HG03439 (cell line): ENCODE measurements at regions not wholly inside any gene's neighbourhood (a gene's known extent, or its start where the extent isn't known, plus 50 kb on each side); places are given as distances from the start of the nearest gene placed in this dataset.
A peak's percentile ranks its signal among the peaks of the same experiment; 100 is the strongest.
"Not testable (repeated sequence)": the region's sequence is repeated elsewhere in the genome, so short reads cannot be mapped to it uniquely, and the experiment has no call there.

Source experiments
- ATAC-seq: cut with Tn5 transposase; IDR thresholded peaks from one replicate; pipeline ENCODE4 v1.9.1; 2021; ENCODE audit warnings: mild to moderate bottlenecking, moderate library complexity; ENCODE audit not compliant: unreplicated experiment

DNA sequence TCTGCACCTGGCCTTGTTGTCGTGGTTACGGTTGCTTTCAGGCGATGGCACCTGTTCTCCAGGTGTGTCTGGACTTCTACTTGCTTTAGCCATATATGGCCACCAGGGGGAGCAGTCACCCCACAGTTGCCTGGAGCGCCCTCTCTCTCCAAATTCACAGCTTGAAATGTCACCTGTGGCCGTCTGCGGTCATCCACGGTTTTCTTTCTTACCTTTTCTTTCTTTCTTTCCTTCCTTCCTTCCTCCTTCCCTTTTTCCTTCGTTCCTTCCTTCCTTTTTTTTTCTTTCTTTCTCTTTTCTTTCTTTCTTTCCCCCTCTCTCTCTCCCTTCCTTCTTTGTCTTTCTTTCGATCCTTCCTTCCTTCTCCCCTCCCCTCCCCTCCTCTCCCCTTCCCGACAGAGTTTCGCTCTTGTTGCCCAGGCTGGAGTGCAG, 150.5 kb upstream of the VKORC1L1 start:
- no peak for ATAC-seq

DNA sequence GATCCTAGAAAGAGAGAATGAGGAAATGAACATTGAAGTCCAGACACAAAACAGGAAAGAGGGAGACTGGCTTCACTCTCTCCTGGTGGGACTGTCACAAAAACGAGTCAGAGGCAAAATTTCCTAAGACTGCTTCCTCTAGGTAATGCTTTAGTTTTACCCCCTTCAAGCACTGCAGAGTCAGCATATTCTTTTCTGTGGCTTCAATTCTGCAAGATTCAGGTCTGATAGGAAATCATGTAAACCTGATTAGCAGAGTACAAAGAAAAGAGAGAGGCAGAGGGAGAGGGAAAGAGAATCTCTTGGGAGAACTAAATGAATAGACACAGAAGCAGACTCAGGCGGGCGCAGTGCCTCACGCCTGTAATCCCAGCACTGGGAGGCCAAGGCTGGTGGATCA, 145.7 kb upstream of the VKORC1L1 start:
- not testable (repeated sequence) for ATAC-seq

DNA sequence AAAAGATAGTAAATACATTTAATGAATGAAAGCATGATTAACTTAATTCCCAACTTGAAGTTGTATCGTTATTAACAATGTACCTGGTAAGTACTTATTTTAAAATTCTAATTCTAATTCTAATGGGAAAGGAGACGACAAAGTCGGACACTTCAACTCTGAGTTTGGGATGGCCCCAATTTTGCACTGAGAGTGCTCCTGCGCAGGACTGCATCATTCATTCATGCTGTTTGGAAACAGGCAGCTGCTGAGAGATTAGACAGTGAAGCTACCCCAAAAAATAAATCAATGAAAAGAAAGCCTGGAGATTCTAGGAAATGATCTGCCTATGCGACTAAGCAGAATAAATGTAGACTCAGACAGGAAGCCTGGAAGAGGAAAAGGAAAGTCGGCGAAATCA, 141.7 kb upstream of the VKORC1L1 start:
- no peak for ATAC-seq

DNA sequence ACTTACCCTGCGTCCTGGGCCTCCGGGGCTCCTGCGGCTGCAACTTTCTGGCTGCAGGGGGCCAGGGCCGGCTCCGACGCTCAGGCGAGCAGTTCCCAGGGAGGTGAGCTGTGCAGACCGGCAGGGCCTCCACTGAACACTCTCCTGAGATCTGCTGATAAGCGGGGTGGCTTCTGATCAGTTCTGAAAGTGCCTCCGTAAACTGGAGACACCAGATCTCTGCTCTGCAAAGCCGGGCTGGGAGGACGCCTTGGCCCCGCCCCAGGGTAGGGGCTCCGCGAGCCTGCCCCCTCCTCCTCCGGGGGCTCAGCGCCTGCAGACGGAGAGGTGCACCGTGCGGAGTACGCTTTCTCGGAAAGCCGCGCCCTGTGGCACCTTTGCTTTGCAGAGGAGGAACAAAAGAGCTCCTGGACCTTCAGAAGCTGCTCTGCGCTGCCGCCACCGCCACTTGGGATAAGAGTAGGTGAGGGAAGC, 141.3 kb upstream of the VKORC1L1 start:
- no peak for ATAC-seq

DNA sequence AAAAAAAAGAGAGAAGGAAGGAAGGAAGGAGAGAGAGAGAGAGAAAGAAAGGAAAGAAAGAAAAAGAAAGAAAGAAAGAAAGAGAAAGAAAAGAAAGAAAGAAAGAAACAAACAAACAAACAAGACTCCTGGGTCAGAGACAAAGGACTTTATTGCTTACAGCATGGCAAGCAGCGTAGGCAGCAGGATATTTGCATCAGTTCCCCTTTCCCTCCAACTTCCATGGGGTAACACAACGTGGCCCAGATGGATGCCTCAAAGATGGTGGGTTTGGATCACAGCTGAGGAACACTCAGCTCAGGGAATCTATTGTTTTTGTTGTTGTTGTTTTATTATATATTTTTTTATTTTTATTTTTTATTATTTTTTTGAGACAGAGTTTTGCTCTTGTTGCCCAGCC, 128.5 kb upstream of the VKORC1L1 start:
- no peak for ATAC-seq

DNA sequence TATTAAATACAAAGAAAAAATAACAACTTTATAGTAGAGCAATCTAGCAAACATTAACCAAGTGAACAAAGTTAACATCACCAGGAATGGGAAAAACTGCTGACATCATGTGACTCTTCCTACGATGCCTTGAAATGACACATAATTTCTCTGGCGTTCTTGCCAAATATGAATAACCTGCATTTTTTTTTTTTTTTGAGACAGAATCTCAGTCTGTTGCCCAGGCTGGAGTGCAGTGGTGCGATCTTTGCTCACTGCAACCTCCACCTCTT, 126.5 kb upstream of the VKORC1L1 start:
- no peak for ATAC-seq

DNA sequence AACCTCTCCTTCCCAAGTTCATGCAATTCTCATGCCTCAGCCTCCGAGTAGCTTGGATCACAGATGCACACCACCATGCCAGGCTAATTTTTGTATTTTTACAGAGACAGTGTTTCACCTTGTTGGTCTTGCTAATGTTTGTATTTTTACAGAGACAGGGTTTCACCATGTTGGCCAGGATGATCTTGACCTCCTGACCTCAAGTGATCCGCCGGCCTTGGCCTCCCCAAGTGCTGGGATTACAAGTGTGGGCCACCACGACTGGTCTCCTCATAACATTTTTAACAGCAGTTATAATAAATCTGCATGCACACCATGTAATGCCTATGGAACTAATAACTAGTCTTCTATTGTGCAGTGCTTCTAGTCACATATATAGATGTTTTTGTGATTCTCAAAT, 123.8 kb upstream of the VKORC1L1 start:
- no peak for ATAC-seq

DNA sequence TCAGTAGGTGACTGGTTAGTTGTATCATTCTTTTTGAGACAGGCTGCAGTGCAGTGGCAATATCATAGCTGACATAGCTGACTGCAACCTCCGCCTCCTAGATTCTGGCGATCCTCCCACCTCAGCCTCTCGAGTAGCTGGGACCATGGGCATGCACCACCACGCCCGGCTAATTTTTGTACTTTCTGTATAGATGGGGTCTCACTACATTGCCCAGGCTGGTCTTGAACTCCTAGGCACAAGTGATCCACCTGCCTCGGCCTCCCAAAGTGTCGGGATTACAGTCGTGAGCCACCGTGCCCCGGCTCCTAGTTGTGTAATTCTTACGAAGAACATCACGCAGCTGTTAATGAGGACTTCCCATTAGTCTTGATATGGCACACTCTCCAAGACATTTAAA, 123.4 kb upstream of the VKORC1L1 start:
- ATAC-seq = no peak

DNA sequence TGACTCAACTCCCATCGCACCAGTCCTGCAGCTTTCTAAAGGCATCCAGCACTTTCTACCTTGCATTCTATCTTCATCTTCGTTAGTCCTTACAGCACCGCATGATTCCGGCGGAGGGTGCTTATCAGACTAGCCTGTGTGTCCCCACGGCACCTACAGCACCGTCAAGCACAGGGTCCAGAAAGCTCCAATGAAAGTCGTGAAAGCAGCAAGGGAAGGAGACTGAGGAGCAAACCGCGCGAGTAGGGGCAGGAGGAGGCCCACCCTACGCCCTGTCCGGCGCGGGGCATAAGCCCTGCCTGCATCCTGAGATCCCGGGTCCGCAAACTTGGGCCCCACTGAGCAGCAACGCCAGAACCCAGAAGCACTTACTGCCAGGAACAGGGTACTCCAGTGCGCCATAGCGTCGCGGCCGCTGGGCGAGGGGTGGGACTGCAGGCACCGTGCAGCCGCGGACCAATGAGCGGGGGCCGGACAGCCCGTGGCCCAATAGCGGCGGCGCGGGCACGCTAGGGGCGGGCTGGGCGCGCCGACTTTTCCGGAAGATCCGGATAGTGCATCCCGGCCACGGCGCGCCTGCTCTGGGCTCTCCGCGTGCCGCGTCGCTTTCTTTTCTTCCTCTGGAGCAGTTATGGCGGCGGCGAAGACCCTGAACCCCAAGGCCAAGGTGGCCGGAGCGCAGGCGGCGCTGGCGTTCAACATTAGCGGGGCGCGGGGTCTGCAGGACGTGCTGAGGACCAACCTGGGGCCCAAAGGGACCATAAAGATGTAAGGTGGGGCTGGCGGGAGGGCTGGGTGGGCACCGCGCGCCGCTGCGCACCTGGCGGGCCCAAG, 122.1 kb upstream of the VKORC1L1 start:
- ATAC-seq = peak; percentile 96

DNA sequence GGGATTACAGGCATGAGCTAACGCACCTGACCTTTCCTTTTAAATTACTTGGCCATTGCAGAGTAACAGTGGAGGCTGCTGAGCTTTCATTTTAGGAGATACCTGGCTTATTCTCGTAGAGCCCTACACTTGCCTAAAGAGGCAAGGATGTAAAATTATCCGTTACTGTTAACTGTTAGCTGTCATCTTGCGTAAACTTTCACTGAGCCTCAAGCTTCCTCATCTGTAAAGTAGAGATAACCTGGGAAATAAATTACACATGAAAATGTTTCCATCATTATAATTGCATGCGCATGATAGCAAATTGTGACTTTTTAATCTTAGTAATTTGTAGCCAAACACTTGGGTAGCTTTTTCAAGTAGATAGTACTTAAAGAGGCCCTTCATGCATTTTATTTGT, 118.8 kb upstream of the VKORC1L1 start:
- not testable (repeated sequence) for ATAC-seq

DNA sequence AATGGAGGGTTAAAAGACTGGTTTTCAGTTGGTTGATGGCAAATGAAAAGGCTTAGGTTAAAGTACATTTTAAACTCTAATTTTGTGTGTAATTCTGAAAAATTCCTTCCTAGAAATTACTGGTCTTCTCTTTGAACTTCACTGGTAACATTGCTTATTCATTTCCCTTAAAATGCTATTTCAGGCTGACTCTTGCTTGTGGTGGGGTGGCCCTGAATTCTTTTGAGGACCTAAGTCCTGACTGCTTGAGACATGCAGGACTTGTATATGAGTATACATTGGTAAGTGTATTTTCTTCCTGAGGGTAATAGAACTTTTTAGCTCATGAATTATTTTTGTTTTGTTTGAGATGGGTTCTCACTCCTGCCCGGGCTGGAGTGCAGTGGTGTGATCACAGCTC, 113.9 kb upstream of the VKORC1L1 start:
- ATAC-seq = not testable (repeated sequence)

DNA sequence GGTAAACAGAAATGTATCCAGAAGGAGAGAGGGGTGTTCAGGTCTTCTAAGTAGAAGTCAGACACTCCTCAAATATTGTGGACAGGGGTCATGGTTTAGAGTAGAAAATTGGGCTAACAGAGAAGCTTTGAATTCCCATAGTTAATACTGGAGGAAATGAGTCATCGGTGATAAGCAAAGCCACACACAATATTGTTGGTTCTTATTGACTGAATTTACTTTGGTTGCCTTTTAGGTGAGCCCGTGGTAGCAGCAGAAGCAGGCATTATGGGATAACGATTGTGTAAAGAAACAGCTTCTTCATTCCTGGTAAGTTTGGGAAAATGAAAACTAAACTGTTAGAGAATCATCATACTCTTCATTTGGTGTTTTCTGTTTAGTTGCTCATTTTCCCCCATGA, 110.2 kb upstream of the VKORC1L1 start:
- ATAC-seq = not testable (repeated sequence)

DNA sequence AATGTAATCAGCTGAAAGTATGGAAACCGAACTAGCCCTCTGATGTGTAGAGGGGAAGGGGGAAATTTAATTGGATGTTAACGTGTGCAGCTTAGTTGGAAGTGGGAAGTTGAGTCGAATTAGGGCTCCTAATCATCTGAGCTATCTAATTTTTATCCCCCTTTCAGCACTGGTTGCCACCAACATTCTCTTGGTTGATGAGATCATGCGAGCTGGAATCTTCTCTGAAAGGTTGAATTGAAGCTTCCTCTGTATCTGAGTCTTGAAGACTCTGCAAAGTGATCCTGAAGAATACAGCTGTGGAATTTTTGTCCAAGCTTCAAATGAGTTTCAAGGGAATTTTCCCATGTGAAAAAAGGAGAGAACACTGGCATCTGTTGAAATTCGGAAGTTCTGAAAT, 109.8 kb upstream of the VKORC1L1 start:
- not testable (repeated sequence) for ATAC-seq

DNA sequence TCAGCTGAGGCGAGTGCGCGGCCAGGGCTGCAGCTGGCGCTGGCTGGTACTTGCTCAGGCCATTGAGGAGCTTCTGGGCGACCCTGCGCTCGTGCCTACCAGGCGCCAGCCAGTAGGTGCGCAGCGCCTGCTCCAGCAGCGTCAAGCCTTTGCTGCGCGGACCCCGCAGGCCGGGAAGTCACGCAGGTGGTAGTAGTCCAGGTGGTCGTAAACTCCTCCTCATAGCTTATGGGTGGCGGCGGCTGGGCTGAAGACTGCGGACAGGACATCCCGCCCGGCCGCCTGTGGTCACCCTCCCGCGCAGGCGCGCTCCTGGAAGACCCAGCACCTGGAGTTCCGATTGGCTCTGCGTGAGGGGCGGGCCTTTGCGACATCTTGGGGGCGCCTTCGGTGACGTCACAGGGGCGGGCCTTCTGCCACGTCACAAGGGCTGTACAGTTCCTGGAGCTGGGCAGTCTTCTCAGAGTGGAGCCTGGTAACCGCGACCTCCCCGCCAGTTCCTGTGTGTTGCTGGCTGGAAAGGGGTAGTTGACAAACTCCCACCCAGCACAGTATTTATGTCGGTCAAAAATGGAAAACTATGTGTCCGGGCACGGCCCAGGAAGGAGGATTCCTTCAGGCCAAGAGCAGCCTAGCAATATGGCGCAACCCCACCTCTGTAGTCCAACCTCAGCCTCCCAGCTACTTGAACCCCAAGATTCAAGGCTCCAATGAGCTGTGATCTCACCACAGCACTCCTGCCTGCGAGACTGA, 102.2 kb upstream of the VKORC1L1 start:
- peak; percentile 97 for ATAC-seq

DNA sequence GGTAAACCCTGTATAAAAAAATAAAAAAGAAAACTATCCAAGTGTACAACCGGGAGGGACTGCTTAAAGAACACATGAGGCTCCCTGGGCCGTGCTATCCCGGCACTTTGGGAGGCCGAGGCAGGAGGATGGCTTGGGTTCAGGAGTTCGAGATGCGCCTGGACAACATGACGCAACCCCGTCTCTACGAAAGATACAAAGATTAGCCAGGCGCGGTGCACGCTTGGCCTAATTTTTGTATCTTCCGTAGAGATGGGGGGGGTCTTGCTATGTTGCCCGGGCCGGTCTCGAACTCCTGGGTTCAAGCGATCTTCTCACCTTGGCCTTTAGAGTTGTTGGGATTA, 101.7 kb upstream of the VKORC1L1 start:
- not testable (repeated sequence) for ATAC-seq

DNA sequence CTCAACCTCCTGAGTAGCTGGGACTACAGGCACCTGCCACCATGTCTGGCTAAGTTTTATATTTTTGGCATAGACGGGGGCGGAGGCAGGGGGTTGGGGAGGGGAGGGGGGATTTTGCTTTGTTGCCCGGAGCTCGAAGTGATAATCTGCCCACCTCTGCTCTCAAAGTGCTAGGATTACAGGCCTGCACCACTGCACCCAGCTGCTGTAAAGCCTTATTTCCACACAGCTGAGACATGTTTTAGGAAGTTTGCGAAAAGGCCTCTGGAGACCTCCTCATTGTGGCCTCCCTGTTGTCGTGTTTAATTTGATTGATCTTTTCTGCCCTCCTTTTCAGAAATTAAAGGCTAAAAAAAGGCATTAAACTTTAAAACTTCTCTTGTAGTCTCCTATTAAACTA, 96.2 kb upstream of the VKORC1L1 start:
- not testable (repeated sequence) for ATAC-seq

DNA sequence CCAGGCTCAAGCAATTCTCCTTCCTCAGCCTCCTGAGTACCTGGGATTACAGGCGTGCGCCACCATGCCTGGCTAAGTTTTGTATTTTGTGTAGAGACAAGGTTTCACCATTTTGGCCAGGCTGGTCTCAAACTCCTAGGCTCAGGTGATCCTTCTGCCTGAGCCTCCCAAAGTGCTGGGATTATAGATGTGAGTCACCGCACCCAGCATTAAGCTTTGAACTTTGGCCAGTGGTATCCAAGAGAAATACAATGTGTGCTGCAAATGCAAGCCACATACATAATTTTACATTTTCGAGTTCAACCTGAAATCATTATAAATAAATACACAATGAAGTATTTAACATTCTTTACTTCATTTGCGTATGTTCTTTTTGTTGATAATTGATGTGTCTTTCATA, 82.9 kb upstream of the VKORC1L1 start:
- ATAC-seq = not testable (repeated sequence)

DNA sequence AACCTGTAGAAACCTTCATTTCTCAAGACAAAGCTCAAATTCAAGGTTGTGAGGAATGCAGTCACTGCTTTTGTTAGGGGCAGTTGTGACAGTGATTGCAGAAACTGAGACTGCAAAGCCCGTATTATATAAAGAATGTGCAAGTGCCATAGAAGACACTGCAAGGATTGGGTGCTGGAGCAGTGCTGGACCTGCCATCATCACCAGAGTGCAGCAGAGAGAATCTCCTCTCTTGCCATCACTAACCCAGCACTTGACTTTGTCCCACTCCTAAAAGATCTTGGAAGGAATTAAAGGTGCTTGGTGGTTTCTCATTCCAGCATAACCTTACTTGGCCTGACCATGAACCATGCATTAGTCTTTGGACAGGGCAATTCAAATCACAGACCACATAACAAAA, 81.1 kb upstream of the VKORC1L1 start:
- not testable (repeated sequence) for ATAC-seq

DNA sequence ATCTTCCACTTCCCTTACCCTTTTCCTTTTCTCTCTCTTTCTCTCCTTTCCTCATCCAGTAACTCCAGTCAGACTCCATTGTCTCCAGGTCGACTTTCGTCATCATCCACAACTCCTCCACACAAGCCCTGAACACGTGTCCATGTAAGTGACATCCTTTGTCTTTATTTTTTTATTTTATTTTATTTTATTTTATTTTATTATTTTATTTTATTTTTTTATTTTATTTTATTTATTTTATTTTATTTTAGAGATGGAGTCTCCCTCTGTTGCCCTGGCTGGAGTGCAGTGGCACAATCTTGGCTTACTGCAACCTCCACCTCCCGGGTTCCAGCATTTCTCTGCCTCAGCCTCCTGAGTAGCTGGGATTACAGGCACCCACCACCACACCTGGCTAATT, 80.1 kb upstream of the VKORC1L1 start:
- not testable (repeated sequence) for ATAC-seq

DNA sequence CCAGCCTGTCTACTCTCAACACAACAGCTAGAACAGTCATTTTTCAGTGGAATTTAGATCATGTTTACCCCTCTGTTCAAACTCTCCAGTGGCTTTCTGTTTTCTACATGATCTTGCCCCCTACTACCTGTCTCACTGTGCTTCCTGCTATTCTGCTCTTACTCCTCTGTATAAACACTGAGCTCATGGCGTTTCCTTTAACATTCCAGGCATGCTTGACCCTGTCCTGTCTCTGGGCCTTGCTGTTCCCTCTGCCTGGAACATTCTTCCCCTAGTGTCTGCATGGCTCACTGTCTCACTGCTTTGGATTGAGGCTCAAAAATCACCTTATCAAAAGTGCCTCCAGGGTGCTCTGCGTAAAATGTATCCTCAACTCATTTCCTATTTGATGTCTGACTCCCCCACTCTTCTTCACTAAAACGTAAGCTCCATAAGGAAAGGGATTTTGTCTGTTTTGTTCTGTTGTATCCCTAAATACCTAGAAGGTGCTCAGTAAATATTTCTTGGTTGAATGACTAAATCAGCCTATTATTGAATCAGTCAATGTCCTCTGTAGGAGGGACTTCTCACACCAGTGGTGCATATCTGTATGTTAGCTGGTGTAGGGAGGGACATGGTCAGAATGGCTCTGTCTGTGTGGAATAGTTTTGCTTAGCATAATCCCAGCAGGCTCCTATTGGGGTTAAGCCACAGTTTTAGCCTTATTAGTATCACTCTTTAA, 78.0 kb upstream of the VKORC1L1 start:
- ATAC-seq = not testable (repeated sequence)

DNA sequence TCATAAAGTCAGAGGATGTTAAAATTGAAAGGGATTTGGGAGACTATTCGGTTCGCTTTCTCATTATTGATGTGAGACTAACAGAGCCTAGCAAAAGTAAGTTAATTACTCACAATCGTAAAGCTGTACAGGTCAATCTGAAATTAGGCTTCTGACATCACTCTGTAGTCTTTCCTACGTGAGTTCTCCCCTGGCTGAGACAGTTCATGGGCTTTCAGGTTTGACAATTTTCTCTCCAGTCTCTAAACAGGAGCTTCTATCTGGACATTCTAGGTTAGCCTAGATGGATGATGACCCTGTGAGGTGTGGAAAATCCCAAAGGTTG, 77.5 kb upstream of the VKORC1L1 start:
- ATAC-seq = not testable (repeated sequence)

DNA sequence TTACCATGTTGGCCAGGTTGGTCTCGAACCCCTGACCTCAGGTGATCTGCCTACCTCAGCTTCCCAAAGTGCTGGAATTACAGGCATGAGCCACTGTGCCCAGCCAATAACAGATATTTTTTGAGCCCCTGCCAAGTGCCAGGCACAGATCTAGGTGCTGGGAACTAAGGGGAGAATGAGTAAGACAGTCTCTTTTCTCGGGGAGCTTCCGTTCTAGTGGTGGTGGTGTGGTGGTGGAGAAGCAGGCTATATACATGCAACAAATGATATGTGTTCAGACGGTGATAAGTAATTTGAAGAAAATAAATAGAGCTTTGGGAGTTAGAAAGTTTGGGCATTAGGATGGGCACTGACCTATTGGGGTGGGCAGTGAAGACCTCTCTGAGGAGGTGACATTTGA, 76.7 kb upstream of the VKORC1L1 start:
- no peak for ATAC-seq
